ENCODE measurements at regions not wholly inside any gene's neighbourhood (a gene's known extent, or its start where the extent isn't known, plus 50 kb on each side); places are given as distances from the start of the nearest gene placed in this dataset.

DNA sequence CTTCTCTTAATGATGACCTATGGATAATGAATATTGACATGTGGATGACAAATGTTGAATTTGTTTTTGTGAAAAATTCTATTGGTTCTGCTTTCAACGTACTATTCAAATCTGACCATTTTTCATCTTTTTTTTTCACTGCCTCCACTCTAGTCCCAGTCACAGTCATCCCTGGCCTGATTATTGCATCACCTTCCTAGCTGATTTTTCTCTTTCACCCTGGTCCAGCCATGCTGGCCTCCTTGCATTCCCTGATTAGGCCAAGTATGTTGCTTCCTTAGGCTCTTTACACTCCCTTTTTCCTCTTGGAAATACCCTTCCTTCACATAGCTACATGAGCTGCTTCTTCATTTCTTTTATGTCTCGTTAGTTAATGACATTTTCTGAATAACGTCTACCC is 58.1 kb upstream of the MAP9 start:
- 82 to 86% methylated on average over 3 of the region's 3 CpGs for whole genome bisulfite sequencing, 2 donors
- Histone ChIP-seq H3K36me3 (no peaks in the 10 kb centered on the region), H3K27me3 (no peaks in the 10 kb centered on the region), H3K4me1 (no peaks in the 10 kb centered on the region), H3K9me3 (no peaks in the 10 kb centered on the region), H3K4me3 (no peak overlapping the region), H3K27ac (no peak overlapping the region)
- no peak for DNase-seq (ENCODE audit: low spot score in 2 of 2)
- TF ChIP-seq, protein P1, sequence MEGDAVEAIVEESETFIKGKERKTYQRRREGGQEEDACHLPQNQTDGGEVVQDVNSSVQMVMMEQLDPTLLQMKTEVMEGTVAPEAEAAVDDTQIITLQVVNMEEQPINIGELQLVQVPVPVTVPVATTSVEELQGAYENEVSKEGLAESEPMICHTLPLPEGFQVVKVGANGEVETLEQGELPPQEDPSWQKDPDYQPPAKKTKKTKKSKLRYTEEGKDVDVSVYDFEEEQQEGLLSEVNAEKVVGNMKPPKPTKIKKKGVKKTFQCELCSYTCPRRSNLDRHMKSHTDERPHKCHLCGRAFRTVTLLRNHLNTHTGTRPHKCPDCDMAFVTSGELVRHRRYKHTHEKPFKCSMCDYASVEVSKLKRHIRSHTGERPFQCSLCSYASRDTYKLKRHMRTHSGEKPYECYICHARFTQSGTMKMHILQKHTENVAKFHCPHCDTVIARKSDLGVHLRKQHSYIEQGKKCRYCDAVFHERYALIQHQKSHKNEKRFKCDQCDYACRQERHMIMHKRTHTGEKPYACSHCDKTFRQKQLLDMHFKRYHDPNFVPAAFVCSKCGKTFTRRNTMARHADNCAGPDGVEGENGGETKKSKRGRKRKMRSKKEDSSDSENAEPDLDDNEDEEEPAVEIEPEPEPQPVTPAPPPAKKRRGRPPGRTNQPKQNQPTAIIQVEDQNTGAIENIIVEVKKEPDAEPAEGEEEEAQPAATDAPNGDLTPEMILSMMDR (IDR thresholded peaks at IDR 0.05), result no peak
- no peak for TF ChIP-seq POLR2A (IDR thresholded peaks at IDR 0.05)
- no peak for TF ChIP-seq EP300 (IDR thresholded peaks at IDR 0.05)

GRCh38 chr4:155434366-155434765 is 57.6 kb upstream of the MAP9 start:
- 58 to 67% methylated on average over 1 of the region's 1 CpG for WGBS, 2 donors
- Histone ChIP-seq H3K27ac (no peak overlapping the region), H3K4me1 (no peaks in the 10 kb centered on the region), H3K27me3 (no peaks in the 10 kb centered on the region), H3K36me3 (no peaks in the 10 kb centered on the region), H3K9me3 (no peaks in the 10 kb centered on the region), H3K4me3 (no peak overlapping the region)
- DNase-seq (ENCODE audit: low spot score in 2 of 2), result no peak
- TF ChIP-seq, protein P1 (IDR thresholded peaks at IDR 0.05), result no peak
- TF ChIP-seq POLR2A (IDR thresholded peaks at IDR 0.05) (no peak), EP300 (IDR thresholded peaks at IDR 0.05) (no peak)

- Histone ChIP-seq H3K27ac (no peak overlapping the region), H3K4me3 (no peak overlapping the region), H3K4me1 (no peaks in the 10 kb centered on the region), H3K36me3 (no peaks in the 10 kb centered on the region), H3K9me3 (no peaks in the 10 kb centered on the region), H3K27me3 (no peaks in the 10 kb centered on the region)
- DNase-seq (ENCODE audit: low spot score in 2 of 2), result no peak
- 66% methylated on average over 2 of the region's 2 CpGs for WGBS, 2 donors
- TF ChIP-seq POLR2A (IDR thresholded peaks at IDR 0.05), result no peak
- TF ChIP-seq EP300 (IDR thresholded peaks at IDR 0.05), result no peak
- TF ChIP-seq, protein P1 (IDR thresholded peaks at IDR 0.05), result no peak
Observed at GRCh38 chr4:155433636-155434360, 57.0 kb upstream of the MAP9 start.

DNA sequence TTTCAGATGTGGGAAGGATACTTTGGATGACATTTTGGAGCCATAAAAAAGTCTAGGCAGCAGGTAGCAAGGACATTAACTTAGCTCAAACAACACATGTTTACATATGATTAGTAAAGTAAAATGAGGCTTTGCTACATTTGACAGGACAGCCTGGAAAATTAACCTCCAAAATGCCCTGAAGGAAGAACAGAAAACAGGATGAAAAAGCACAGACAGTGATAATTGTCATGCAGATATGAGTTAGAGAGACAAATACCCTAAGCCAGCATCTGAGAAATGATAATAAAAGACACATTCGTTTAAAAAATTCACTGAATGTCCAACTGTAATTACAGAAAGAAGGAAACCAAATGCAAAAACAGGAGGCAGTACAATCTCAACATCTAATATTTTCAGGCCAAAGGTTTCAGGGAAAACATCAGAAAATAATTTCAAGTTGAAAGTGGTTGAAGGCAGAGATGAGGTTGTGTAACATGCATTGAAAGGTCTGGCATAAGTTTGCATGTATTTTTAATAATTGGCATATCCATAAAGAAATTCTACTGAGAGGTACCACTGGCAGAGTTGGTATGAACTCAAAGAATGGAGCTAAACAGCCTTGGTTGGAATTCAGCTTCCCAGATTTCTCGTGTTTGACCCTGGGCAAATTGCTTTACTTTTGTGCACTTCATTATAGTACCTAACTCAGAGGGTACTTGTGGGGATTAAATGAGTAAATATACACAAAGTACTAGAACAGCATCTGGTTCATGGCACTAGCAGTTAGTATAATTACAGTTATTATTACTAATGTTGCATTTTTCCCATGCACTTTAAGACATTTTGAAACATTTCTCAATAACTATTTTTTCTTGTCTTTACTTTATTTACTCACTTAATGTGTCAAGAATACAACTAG is 54.4 kb upstream of the MAP9 start:
- no peaks in the 10 kb centered on the region for H3K36me3 ChIP-seq
- no peaks in the 10 kb centered on the region for H3K27me3 ChIP-seq
- no peak overlapping the region for H3K27ac ChIP-seq
- WGBS, 2 donors, result 53 to 72% methylated on average over 2 of the region's 2 CpGs
- TF ChIP-seq POLR2A (IDR thresholded peaks at IDR 0.05) (no peak), EP300 (IDR thresholded peaks at IDR 0.05) (no peak)
- TF ChIP-seq, protein P1 (IDR thresholded peaks at IDR 0.05), result no peak
- H3K9me3 ChIP-seq, result peaks cover 0 to 8% (median 0%) of the 10 kb centered on the region in 4 donors
- no peak for DNase-seq (ENCODE audit: low spot score in 2 of 2)
- H3K4me1 ChIP-seq, result no peaks in the 10 kb centered on the region
- H3K4me3 ChIP-seq, result no peak overlapping the region

- Histone ChIP-seq H3K9me3 (peaks cover 0 to 8% (median 0%) of the 10 kb centered on the region in 4 donors), H3K4me3 (no peak overlapping the region), H3K27ac (no peak overlapping the region), H3K27me3 (no peaks in the 10 kb centered on the region), H3K4me1 (no peaks in the 10 kb centered on the region), H3K36me3 (no peaks in the 10 kb centered on the region)
- TF ChIP-seq, protein P1 (IDR thresholded peaks at IDR 0.05), result no peak
- no peak for TF ChIP-seq POLR2A (IDR thresholded peaks at IDR 0.05)
- no peak for TF ChIP-seq EP300 (IDR thresholded peaks at IDR 0.05)
- DNase-seq (ENCODE audit: low spot score in 2 of 2), result no peak
Observed at GRCh38 chr4:155428128-155428527, 51.4 kb upstream of the MAP9 start.
